ENCODE measurements at regions not wholly inside any gene's neighbourhood (a gene's known extent, or its start where the extent isn't known, plus 50 kb on each side); places are given as distances from the start of the nearest gene placed in this dataset.

DNA sequence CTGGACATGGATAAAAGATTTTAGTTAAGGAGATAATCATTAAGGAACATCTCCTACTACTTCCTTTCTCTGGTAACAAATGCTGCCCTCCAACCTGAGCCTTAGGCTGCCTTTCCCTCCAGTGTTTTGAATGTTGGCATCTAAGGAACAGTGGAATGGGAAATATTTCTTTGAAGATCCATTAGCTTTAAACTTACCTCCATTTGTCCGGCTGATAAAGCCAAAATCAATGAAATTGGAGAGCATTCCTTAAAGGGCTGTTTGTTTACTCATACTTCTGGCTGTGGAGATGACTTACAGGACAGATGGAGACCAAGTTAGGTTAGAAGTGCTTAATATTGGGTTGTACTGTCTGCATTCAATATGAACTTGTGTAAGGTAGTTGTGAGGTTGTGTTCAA, 439.1 kb downstream of the PLA2G4A start:
- H3K4me3 ChIP-seq (ENCODE audit: low read depth, low read length): no peak overlapping the region
- TF ChIP-seq, protein P1, sequence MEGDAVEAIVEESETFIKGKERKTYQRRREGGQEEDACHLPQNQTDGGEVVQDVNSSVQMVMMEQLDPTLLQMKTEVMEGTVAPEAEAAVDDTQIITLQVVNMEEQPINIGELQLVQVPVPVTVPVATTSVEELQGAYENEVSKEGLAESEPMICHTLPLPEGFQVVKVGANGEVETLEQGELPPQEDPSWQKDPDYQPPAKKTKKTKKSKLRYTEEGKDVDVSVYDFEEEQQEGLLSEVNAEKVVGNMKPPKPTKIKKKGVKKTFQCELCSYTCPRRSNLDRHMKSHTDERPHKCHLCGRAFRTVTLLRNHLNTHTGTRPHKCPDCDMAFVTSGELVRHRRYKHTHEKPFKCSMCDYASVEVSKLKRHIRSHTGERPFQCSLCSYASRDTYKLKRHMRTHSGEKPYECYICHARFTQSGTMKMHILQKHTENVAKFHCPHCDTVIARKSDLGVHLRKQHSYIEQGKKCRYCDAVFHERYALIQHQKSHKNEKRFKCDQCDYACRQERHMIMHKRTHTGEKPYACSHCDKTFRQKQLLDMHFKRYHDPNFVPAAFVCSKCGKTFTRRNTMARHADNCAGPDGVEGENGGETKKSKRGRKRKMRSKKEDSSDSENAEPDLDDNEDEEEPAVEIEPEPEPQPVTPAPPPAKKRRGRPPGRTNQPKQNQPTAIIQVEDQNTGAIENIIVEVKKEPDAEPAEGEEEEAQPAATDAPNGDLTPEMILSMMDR (IDR thresholded peaks at IDR 0.05; ENCODE audit: low read depth, low read length): no peak

GRCh38 chr1:187270256-187270655, 441.5 kb downstream of the PLA2G4A start:
- TF ChIP-seq, protein P1 (IDR thresholded peaks at IDR 0.05; ENCODE audit: low read depth, low read length): no peak
- H3K4me3 ChIP-seq (ENCODE audit: low read depth, low read length): no peak overlapping the region

DNA sequence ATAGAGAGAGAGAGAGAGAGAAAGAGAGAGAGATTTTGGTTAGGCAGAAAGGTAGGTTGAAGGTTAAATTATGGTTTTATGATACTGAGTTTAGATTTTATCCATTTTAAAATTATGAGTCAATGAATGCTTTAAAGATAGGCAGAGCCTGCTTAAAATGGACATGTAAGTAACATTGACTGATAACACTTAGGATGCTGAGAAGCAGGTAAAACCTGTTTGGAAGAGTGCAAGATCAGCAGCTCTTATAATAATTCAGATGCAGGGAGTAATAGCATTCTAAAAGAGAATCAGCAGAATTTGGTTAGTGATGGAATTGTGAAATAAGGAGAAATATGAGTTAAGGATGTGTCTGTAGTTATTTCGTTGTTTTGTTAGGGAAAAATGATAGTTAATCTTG, 446.6 kb downstream of the PLA2G4A start:
- TF ChIP-seq, protein P1 (IDR thresholded peaks at IDR 0.05; ENCODE audit: low read depth, low read length): no peak
- no peak overlapping the region for H3K4me3 ChIP-seq (ENCODE audit: low read depth, low read length)

GRCh38 chr1:187275985-187276575, 447.3 kb downstream of the PLA2G4A start:
- H3K4me3 ChIP-seq (ENCODE audit: low read depth, low read length): no peak overlapping the region
- TF ChIP-seq, protein P1 (IDR thresholded peaks at IDR 0.05; ENCODE audit: low read depth, low read length): no peak

DNA sequence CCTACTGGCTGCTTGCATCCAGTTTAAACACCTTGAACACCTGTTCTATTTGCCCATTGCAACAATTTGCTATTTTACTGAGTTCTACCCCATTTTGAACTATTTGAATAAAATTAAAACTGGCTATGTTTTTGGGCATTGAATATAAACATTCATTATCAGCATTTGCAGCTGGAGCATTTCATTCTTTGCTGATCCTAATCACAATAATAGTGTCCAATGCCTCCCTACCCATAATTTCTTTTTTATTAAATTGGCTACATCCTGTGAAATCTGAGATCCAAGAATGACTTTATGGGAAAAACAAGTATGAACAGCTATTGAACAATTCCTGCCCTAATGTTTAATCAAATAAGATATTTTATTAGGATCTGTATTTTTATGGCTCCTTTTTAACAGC, 447.9 kb downstream of the PLA2G4A start:
- TF ChIP-seq, protein P1 (IDR thresholded peaks at IDR 0.05; ENCODE audit: low read depth, low read length): no peak
- H3K4me3 ChIP-seq (ENCODE audit: low read depth, low read length): no peak overlapping the region

GRCh38 chr1:187280031-187280430, 451.3 kb downstream of the PLA2G4A start:
- no peak overlapping the region for H3K4me3 ChIP-seq (ENCODE audit: low read depth, low read length)
- TF ChIP-seq, protein P1 (IDR thresholded peaks at IDR 0.05; ENCODE audit: low read depth, low read length): no peak

DNA sequence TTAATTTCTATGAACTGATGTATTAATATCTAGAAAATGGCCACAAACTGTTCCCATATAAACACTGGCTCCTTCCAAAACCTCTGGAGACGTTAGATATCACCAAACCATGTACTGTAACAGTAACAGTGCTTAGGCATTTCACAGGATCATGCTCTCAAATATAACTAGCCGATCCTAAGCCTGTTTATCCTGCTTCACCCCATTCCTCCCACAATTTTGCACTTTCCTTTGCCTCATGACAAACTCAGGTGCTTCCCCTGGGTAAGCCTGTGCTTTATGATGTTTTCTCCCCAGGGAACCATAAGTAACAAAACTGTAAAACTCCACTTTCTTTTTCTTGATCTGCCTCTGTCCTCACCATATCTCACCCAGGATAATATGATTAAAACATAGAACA, 452.3 kb downstream of the PLA2G4A start:
- H3K4me3 ChIP-seq (ENCODE audit: low read depth, low read length): no peak overlapping the region
- TF ChIP-seq, protein P1 (IDR thresholded peaks at IDR 0.05; ENCODE audit: low read depth, low read length): no peak

Measured in WI38 (cell line).